CD4-positive, alpha-beta T cell treated with Interleukin-15 for 1 hour (primary cell): ENCODE measurements at regions not wholly inside any gene's neighbourhood (a gene's known extent, or its start where the extent isn't known, plus 50 kb on each side); places are given as distances from the start of the nearest gene placed in this dataset.

ENCODE experiments used
- DNase-seq: peaks from one replicate; pipeline ENCODE4 v3.0.0-alpha.2; 2020

GRCh38 chr6:145490068-145490467 lies 245.3 kb downstream of the EPM2A start:
- DNase-seq, result no peak

- DNase-seq, result no peak
Observed at GRCh38 chr6:145491126-145491525, 244.2 kb downstream of the EPM2A start.

GRCh38 chr6:145497006-145497405 lies 238.3 kb downstream of the EPM2A start:
- no peak for DNase-seq

- no peak for DNase-seq
Observed at GRCh38 chr6:145498425-145498824, 236.9 kb downstream of the EPM2A start.

GRCh38 chr6:145502416-145502815 lies 232.9 kb downstream of the EPM2A start:
- no peak for DNase-seq

GRCh38 chr6:145506136-145506535 lies 229.2 kb downstream of the EPM2A start:
- no peak for DNase-seq

- DNase-seq, result no peak
Observed at GRCh38 chr6:145506565-145506964, 228.8 kb downstream of the EPM2A start.

GRCh38 chr6:145507239-145507638 lies 228.1 kb downstream of the EPM2A start:
- no peak for DNase-seq

- DNase-seq, result no peak
Observed at GRCh38 chr6:145508107-145508506, 227.2 kb downstream of the EPM2A start.

GRCh38 chr6:145517492-145517891 lies 217.8 kb downstream of the EPM2A start:
- no peak for DNase-seq

- DNase-seq, result no peak
Observed at GRCh38 chr6:145525038-145525437, 210.3 kb downstream of the EPM2A start.

- DNase-seq, result no peak
Observed at GRCh38 chr6:145529582-145529981, 205.7 kb downstream of the EPM2A start.

GRCh38 chr6:145530454-145530853 lies 204.9 kb downstream of the EPM2A start:
- no peak for DNase-seq

GRCh38 chr6:145531032-145531431 lies 204.3 kb downstream of the EPM2A start:
- DNase-seq, result no peak

GRCh38 chr6:145531822-145532221 lies 203.5 kb downstream of the EPM2A start:
- DNase-seq, result no peak

GRCh38 chr6:145532361-145532760 lies 203.0 kb downstream of the EPM2A start:
- no peak for DNase-seq

- no peak for DNase-seq
Observed at GRCh38 chr6:145534989-145535388, 200.3 kb downstream of the EPM2A start.

GRCh38 chr6:145538989-145539388 lies 196.3 kb downstream of the EPM2A start:
- DNase-seq, result no peak

GRCh38 chr6:145539831-145540230 lies 195.5 kb downstream of the EPM2A start:
- no peak for DNase-seq

- DNase-seq, result no peak
Observed at GRCh38 chr6:145540741-145541140, 194.6 kb downstream of the EPM2A start.

GRCh38 chr6:145544041-145544440 lies 191.3 kb downstream of the EPM2A start:
- DNase-seq, result no peak

GRCh38 chr6:145544514-145544913 lies 190.8 kb downstream of the EPM2A start:
- DNase-seq, result no peak

GRCh38 chr6:145546265-145546664 lies 189.1 kb downstream of the EPM2A start:
- no peak for DNase-seq

GRCh38 chr6:145547594-145548335 lies 187.6 kb downstream of the EPM2A start:
- no peak for DNase-seq

- no peak for DNase-seq
Observed at GRCh38 chr6:145548933-145549648, 186.2 kb downstream of the EPM2A start.
